GM19023 (cell line): ENCODE measurements at regions not wholly inside any gene's neighbourhood (a gene's known extent, or its start where the extent isn't known, plus 50 kb on each side); places are given as distances from the start of the nearest gene placed in this dataset.

ENCODE experiments used
- ATAC-seq: cut with Tn5 transposase; IDR thresholded peaks from one replicate; pipeline ENCODE4 v1.9.1; 2021; ENCODE audit warnings: mild to moderate bottlenecking, moderate library complexity; ENCODE audit not compliant: unreplicated experiment

DNA sequence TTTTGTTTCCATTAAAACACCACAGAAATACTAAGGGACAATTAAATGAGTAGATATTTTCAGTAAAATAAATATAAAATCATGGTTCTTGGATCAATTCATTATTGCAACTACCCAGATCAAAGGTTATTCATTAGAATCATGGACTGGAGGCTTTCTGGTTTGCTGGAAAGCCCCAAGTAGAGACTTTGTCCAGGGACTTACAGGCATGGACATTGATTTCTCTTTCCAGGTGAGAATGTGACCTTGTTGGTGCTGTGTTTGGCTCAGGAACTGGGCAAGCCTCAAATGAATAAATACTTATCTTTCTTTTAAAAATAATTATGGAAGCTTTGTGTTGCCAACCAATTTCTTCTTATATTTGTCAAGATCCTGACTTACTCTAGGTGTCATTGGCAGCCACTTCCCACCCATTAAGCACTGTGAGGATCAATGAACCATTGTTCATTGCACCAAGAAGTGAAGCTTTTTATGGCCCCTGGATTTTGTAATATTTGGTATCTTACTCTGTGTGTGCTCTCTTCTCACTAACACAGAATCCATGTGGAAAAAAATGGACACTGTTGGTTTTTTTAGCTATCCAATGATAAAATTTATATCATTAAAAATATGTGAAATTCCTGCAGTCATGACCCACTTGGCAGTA is 205.8 kb upstream of the NRXN1 start:
- no peak for ATAC-seq

DNA sequence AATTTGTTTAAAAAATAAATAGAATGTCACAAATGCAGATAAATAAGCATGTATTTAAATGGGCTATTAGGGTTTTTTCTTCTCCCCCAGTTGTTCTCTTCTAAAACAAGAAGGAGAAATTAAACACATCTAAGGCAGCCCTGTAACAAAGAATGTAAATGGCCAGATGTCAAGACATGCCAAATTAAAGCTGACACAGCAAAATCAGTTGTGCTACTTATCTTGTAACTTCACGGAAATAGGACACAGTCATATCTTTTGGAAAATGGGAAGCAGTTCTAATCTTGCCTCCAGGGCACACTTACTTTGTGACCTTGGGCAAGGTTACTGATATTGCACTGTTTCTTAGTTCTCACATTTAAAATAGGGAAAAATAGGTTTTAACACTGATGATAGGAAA is 200.1 kb upstream of the NRXN1 start:
- no peak for ATAC-seq

DNA sequence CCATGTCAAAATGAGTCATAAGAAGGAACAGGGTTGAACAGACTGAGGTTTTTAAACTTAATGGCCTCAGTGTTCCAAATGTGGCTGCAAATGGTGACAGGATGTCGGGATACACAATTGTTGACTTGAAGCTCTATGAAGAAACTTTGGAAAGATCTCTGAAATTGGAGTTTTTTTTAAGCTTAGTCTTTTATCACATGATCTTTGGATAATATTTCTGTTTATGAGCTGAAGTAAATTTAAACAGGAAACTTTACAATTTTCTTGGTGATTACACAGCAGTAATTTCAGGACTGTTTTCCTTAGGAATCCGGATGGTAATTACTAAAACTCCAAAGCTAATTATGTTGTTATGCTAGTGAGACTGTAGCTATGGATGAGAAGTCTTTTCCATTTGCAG is 199.1 kb upstream of the NRXN1 start:
- no peak for ATAC-seq

DNA sequence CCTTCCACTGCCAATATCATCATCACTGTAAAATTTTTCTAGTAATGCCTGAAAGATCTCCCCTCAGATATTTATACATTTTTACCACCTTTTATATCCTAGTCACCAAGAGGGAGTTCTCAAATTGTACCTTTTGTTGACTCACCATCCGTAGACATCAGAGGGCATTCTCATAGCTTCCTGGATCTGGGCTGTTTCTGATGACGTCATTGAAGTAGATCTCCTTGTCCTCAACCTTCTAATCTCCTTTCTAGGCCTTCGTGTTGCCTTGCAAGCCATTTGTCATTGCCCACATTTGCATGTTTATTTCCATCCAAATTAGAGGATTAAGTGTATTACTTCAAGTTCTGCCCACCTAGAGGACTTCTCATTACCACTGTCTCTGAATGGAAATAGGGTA is 193.4 kb upstream of the NRXN1 start:
- no peak for ATAC-seq

DNA sequence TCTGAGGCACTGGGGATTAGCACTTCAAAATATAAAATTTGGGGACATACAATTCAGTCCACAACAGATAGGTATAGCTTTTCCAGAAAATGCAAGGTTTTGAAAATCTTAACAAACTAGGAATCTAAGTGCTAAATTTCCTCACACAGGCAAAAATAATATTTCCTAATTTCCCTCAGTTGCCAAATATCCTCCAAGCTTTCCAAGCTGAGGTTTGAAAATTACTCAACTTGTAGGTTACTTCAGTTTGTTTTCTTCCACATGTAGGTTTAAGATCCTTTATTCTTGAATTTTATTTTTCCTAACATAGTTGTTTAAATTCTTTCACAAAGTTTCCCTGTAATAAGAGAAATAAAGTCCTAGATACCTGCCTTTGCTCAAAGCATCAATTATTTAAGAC is 192.9 kb upstream of the NRXN1 start:
- ATAC-seq = no peak

DNA sequence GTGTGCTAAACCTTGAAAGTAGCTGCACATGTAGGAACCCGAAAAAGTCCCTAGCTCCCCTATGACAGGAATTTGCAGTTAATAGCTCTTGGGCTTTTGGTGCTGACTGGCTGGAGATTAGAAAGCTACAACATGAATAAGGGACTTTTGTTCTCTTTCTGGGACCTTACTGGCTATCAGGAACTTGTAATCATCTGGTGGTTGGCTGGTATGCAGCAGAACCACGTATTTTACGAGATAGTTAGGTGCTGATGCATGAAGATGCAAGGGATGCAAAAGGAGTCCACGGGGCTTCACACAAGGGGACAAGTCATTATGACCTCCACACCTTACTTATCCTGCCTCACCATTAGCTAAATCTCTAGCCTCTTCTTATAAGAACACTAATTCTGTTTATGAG is 190.2 kb upstream of the NRXN1 start:
- no peak for ATAC-seq

DNA sequence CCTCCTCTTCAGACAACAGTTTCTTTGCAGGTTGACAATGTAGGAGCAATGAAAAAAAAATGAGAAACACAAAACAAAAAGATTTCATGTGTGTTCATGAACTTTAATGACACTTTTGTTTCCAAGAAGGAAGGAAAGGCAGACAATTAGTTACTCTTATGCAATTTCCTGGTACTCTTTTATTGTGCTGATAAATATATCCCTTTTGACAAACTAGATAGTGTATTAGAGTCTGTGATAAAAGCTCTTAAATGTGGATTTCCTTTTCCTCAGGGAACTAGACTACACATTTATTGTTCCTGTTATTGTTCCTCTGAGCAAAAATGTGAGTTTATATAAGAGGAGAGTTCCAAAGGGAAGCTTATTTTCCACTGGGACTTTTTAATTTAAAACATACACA is 188.7 kb upstream of the NRXN1 start:
- no peak for ATAC-seq

DNA sequence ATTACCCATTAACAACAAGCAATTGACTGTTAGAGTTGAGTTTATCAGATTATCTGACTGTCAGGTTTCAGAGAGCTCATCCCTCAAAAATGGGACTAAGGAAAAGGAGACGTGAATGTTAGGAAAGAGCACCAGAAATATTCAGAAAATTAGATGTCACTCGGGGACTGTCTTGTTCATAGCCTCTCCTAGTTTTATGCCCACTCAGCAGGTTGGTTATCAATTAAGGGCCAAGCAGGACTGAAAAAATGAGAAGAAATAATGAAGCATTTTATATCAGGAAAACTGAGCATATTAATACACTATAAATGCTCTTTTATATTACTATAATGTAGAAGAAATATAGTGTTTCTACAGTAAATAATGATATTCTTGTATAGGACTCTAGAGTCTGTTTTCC is 188.1 kb upstream of the NRXN1 start:
- ATAC-seq = no peak

DNA sequence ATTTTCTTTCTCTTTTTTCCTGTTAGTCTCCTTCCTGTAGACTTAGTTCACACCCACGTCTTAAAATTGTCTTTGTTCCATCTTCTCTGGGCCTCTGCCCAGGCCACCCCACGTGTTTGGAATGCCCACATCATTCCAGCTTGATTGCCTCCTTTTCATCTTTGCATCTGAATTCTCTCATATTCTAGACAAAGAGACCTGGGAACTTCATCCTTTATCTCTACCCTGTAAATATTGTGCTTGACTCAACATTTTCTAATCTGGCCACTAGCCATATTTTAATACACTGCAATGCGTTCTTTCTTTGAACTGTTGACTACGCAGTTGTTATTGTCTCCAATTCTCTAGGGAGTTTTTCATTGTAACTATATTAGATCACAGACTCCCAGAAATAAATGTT is 187.5 kb upstream of the NRXN1 start:
- ATAC-seq = no peak

DNA sequence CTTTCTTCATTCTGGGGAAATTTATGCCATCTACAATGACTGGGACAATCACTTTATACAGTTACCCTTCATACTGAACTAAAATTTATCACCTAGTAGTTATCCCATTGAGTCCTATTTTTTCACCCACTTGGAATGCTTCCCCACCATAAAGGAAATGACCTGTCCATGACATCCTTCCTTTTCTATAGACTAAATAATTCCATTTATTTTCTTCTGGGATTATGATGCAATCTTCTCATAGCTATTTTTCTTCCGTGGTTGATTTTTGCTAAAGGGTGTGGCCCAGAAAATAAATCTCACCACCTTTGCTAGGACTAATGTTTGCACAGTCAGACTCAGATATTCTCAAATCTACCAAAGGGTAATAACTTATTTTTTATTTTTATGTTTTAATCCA is 186.1 kb upstream of the NRXN1 start:
- ATAC-seq = no peak

DNA sequence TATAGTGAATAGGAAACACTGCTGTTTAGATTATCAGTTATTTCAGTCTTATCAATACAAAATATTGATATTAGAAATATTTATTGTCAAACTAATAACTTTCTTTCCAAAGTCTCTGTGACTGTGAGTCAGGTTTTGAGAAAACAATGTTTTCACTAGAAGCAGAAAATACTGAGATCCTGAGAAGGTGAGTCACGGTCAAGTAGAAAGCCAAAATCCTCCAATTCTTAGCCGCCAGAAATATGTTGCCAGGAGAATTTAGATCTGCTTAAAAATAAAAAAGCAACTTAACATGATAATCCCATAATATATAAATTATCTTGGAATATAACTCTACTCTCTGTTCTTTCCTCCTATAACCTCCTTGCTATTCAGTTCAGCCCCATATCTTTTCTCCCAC is 181.9 kb upstream of the NRXN1 start:
- no peak for ATAC-seq

DNA sequence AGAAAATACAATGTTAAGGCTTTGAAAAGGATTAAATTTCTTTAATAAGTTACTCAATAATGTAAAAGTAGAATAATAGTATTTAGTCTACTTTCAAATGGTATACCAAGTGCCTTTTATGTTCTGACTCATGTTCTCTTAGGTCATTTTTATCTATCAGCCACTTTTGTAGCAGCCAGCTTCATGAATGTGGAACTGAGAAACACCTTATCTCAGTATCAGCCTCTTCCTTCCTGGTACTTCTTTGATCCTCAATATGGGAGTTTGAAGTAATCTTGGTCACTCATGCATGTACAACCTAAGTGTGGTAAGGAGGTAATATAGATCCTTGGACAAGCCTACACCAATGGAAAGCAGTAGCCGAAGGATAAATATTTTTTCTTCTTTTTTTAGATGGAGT is 180.4 kb upstream of the NRXN1 start:
- ATAC-seq = no peak

DNA sequence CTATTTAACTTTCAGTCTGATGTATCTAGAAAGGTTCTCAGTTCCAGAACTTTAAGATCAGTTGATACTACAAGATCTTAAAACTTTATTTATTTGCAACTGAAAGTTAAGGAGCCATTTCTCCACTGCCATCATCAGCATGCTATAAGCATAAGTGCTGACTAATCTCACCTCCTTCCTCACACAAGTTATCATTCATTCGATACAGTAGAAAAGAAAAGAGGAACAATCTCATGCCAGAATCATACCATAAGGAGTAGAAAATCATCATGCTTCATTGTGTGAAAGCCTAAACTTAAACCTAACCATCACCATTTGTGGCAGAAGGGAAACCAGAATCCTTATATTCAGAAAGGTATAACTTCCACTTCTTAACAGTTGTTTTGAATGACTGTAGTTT is 176.6 kb upstream of the NRXN1 start:
- no peak for ATAC-seq

DNA sequence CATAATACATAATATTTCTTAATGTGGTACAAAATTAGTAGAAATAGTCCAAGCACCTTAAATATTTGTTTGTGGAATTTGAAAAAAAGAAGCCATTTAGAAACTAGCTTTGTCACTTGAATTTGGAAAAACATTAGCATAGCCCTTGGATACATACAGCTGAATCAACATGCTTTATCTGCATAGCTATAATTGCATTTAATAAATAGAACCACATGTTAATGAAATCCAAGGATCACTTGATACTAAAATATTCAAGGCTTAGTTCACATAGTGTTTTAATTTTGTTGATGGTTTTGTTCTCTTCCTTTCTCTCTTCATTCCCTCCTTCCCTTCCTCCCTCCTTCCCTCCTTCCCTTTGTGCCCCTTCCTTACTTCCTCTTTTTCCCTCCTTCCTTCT is 169.4 kb upstream of the NRXN1 start:
- ATAC-seq = no peak

DNA sequence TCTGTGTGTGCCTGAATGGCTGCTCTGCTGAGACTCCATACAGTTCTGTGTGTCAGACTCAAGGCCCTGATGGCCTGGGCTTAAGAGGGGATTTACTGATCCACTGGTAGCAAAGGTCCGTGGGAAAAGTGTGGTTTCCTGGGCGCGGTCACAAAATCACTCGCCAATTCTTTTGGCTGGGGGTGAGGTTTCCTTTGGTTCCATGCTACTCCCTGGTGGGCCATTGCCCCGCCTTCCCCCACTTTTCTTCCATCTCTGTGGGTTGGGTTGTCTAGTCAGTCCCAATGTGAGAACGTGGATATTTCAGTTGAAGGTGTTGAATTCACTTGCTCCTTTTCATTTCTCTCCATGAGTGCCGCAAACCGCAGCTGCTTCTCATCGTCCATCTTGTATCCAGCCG is 162.7 kb upstream of the NRXN1 start:
- no peak for ATAC-seq

DNA sequence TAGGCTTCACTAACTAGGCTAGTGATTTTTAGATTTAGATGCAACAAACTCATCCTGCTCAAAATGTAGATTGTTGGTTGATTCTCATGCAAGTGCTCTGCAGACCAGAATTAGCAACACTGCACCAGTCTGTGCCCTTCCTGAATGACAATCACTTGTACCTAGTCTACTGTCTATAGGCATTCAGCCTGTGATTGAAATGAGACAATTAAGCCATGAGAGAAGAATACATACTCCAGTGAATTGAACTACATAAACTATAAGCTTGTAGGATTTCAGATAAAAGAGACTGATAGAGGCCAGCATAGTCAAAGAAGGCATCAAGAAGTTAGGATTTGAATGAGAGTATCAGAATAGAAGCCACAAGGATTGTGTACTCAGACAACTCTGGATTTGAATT is 138.3 kb upstream of the NRXN1 start:
- ATAC-seq = no peak

DNA sequence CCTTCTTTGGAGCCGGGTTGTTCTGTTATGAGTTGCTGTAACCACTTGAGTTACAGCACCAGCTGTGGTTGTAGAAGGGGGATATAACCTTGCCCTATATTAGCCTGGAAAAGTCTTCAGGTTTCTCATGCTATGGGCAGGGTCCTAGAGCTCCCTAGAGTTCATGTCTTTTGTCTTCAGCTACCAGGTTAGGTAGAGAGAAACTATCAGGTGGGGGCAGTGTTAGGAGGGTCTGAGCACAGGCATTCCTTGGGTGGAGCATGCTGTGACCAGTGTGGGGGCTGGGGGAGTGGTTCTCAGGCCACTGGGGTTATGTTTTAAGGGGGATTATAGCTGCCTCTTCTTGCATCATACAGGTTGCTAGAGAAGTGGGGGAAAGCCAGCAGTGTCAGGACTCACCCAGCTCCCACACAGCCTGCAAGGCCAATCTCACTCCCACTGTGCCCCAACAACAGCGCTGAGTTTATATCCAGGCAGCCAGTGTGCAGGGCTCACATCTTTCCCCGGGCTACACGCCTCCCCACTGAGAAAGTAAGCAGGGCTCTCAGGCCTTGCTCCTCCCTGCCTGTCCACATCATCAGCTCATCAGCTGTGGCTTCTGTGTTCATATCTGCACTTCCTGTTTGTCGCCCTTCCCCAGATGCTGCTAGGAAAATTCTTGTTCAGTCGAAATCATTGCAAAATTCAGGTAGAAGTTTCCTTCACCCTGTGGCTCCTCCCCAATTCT is 133.8 kb upstream of the NRXN1 start:
- no peak for ATAC-seq

DNA sequence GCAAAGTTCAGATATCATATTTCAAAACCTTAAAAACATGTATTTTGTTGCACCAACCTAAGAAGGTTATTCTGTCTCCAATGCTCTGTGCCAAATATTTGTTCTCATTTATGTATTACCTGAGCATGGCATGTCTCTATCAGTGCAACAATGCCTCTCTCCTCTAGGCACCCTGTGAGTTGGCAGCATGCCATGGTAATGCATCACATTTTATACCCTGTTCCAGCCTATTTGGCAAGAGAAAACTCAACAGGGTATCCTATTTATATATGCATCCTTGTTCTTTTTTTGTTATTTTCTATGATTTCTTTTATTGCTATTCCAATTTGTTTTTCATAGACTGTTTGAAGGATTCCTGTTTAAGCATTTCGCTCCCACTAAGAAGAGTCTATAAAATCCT is 126.3 kb upstream of the NRXN1 start:
- no peak for ATAC-seq

DNA sequence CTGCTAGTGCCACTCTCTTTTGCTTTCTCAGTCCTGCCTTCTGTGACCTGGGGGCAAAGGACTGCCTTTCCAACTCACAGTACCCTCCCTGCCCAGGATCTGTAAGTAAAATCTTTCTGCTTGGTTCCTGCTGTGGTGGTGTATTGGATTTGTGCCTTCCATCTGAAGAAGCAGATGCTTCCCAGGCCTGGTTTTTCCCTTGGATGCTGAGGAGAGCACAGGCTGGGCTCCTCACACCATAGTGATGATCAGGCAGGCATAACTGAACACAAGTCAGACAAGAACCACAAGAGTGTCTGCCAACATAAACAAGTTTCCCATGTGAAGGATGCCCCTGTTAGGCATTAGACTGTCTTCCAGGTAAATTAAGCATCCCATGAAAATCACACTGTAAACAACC is 121.3 kb upstream of the NRXN1 start:
- ATAC-seq = no peak

DNA sequence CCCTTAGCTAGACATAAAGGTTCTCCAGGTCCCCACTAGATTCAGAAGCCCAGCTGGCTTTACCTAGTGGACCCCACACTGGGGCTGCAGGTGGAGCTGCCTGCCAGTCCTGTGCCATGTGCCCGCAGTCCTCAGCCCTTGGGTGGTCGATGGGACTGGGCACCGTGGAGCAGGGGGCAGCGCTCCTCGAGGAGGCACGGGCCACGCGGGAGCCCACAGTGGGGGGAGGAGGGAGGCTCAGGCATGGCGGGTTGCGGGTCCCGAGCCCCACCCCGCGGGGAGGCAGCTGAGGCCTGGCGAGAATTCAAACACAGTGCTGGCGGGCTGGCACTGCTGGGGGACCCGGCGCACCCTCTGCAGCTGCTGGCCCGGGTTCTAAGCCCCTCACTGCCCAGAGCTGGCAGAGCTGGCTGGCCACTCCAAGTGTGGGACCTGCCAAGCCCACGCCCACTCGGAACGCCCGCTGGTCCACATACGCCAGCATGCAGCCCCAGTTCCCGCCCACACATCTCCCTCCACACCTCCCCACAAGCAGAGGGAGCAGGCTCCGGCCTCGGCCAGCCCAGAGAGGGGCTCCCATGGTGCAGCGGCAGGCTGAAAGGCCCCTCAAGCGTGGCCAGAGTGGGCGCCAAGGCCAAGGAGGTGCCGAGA is 119.7 kb upstream of the NRXN1 start:
- no peak for ATAC-seq

DNA sequence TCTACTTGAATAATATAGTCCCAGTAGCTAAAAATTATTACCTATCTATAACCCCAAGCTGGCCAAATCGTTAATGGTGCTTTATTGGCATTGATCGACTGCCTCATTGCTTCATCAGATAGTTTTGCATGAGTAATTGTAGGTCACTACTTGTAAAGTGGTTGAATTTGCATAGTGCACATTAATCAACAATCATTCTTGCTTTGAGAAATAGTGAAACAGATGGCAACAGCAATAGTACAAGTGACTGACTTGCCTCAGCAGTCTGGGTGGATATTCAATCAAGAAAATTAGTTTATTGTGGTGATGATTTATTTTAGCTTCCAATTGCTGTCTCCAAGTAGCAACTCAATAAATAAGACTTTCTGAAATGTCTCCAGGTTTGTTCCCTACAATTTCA is 117.8 kb upstream of the NRXN1 start:
- ATAC-seq = no peak

DNA sequence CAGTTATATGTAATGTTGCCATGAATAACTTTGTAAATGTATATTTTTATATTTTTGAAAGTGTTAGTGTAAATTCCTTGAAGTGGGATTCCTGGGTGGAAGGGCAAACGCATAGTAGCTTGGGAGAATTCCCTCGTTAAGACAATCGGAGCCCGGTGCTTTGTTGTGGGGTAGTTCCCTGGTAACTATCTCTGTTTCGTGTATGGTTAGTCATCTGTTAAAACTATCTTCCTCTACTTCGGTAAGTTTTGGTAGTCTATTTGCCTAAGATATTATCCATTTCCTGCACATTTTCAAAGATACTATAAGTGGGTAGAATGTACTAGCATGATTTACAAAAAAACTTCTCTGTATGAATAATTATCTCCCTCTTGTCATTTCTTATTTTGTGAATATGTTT is 113.8 kb upstream of the NRXN1 start:
- ATAC-seq = no peak
